ENCODE measurements at regions not wholly inside any gene's neighbourhood (a gene's known extent, or its start where the extent isn't known, plus 50 kb on each side); places are given as distances from the start of the nearest gene placed in this dataset.

DNA sequence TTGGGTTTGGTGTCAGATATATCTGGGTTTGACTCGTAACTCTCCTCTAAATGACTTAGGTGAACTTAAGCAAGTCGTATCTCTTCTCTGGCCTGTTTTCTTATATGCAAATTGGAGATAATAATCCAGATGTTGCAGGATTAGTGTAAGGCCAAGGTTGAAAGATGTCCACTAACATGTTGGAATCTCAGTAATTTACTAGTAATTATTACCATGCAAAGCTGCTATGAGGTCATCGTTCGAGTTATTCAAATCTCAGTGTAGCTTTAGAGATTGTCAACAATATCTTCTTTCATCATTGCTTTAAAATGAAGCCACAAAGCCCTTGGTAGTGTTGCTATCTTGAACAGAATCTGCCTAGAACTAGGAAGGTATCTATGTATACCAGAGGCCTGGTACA lies 437.7 kb upstream of the KLF4 start:
- in situ Hi-C loops (cut with MboI; ENCODE audit: low sequenced_read_pairs): no loop called here

DNA sequence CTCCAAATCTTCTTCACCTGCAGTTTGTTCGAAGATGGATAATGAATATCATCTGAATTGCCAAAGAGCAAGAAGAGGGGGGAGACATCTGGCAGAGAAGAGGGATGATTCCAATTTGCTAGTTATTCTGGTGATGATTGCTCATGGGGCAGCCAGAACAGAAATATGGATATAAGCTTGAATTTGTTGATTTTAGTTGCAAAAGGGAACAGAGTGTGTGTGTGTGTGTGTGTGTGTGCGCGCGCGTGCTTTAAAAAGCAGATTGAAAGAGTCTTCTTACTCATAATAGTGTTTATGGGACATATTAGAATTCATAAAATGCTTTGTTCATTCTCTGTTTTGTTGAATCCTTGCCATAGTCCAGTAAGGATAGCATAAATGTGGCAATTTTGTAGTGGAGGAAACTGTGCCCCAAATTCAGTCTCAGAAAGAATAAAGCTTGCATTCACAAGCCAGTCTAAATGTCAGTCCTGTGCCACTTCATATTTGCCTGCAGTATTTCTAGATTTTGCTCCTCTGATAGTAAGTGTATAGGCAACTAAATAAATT lies 436.3 kb upstream of the KLF4 start:
- in situ Hi-C loops (cut with MboI; ENCODE audit: low sequenced_read_pairs): no loop called here

DNA sequence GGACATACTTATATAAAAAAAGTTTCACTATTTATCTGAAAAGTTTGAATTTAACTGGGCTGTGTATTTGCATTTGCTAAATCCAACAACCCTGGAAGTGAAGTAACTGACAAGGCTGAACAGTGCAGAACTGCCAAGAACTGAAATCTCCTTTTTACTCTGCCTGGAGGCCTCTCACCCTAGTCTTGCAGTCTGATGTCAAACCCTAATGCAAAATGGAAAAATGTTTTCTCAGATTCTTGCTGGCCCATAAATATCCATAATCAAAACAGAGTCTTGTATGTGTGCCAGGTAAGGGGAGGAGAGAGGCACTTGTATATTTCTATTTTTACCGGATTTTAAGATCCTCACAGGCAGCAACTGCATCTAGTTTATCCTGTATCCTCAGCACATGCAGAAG lies 432.7 kb upstream of the KLF4 start:
- in situ Hi-C loops (cut with MboI; ENCODE audit: low sequenced_read_pairs): no loop called here

DNA sequence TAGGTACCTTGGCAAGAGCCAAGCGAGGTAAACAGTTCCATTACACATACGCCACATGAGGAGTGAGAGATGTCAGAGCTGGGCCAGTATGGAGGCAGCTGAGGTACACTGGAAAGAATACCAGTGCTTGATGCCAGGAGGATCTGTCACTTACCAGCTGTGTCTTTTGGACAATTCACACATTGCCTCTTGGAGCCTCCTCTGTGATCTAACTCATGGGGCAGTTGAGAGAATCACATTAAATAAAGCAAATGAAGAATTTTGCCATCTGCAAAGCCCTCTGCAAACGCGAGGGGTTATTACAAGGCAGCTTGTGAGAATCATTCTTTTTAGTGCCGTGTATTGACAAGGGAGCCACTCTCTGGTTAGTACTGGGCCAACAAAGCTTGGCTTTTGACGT lies 429.7 kb upstream of the KLF4 start:
- in situ Hi-C loops (cut with MboI; ENCODE audit: low sequenced_read_pairs): no loop called here

DNA sequence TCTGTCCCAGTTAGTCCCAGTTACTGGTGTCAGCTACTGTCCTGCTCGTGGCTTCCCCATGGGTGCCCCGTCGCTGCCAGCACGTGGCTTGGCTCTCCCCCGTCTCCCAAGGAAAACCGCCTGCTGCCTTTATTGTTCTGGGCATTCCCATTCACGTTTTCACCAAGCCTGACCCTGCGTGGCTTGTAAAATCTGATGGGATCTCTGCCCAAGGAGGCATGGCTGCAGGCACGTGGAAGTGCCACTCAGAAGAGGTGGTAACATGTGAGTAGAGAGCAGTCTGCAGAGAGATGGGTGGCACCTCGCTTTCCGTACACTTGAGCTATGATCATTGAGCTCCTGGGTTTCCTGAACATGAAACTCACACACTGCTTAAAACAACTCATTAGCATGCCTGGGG lies 429.2 kb upstream of the KLF4 start:
- in situ Hi-C loops (cut with MboI; ENCODE audit: low sequenced_read_pairs): no loop called here

DNA sequence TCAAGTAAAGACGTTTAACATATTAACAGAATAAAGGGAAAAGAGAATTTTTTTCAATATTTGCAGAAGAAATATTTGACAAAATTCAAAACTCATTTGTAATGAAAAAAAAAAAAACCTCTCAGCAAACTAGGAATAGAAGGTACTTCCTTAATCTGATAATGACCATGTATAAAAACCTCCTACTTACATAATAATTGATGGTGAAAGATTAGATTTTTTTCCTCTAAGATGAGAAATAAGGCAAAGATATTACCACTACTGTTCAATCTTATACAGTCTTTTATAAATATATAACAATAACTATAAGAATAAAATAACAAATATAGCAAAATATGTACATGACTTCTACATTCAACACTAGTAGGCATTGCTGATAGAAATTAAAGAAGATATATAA lies 424.6 kb upstream of the KLF4 start:
- in situ Hi-C loops (cut with MboI; ENCODE audit: low sequenced_read_pairs): no loop called here

DNA sequence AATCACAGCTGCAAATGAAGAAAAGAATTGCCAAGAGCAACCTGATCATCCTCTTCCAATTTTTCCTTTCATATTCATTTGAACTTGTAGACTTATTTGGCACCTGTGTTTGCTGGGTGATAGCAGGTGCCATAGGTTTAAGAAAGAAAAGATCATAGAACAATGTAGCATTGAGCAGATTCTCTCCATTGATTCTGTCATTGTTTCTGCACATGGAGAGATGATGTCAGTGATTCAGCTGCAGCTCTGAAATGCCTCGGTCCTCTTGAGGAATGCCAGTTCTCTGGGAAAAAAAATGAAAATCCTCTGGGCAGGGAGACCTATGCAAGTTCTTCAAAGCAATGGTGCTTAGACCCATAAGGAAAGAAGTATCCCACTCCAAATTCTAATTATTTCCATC lies 418.1 kb upstream of the KLF4 start:
- in situ Hi-C loops (cut with MboI; ENCODE audit: low sequenced_read_pairs): no loop called here

DNA sequence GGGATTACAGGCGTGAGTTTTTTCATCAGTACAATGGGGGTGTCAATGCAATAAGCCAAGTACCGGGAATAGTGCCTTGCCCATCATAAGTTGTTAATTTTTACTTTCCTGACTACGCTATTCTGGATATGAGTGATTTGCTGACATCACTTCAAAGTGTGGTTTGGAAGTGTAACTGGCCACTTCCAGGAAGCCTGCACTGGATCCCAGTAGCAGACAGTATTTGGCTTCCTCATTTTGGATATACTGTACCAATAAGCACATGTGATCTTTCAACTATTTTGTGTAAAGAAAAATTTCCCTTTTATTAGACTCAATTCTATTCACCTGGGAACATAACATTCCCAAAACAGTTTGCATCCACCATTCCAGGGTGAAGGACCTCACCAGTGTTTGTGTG lies 417.7 kb upstream of the KLF4 start:
- in situ Hi-C loops (cut with MboI; ENCODE audit: low sequenced_read_pairs): no loop called here

DNA sequence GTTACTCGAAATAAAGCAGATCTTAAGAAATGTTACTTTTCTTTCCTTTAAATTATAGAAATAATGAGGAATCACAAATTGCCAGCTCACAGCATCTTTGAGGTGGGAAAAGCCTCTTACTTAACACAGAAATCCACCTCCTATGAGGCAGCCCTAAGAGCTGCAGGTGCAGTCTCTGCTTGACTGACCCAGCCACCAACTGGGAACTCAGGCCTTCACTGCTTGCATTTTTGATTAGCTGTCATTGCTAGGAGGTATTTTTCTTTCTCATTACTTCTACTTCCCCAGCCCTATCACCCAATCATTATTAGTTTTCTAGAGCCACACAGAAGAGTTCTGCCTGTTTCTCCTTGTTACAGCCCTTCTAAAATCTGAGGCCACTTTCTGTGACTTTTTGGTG lies 416.5 kb upstream of the KLF4 start:
- in situ Hi-C loops (cut with MboI; ENCODE audit: low sequenced_read_pairs): no loop called here

DNA sequence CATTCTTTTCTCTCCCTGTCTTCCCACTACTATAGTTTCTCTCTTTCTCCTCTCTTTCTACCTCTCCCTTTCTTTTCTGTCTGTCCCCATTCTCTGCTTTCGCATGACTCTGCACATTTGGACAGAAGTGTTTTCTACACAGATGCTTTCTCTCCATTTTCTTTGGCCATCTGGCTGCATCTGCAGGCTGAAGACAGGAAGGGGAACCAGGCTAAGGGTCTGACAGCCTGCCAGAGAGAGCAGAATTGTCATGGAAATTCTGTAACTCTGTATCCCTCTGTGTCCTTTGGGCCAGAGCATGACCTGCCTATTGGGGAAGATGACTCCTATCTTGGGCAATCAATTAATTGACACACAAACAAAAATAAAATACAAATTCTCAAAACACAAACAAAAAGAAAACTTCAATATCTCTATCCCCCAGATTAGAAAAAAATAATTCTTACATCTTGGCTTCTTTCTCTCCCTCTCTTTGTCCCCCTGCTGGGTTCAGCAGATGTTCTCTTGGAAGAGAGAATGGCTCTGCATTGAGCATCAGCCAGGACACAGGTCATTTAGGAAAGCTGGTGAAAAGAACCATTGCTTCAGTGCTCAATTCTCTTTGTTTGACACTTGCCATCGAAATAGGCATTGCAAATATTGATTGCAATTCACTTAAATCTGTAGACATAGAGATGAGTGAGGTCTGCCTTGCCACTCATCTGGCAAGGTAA lies 415.9 kb upstream of the KLF4 start:
- in situ Hi-C loops (cut with MboI; ENCODE audit: low sequenced_read_pairs): no loop called here

DNA sequence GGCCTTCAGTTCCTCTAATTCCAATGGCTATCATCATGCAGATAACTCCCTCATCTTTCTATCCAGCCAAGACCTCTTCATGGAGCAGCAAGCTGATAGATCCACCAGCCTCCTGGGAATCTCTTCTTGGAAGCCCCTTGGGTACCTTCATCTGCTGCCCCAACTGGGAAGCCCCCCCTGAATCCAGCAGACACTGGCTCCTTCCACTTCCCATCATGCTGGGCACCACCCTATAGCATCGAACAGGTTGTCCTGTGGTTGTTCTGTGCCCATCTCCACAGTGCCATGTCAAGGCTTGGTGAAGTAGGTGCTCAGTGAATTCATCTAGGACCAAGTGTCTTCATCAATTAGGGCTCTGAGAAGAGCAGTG lies 410.4 kb upstream of the KLF4 start:
- in situ Hi-C loops (cut with MboI; ENCODE audit: low sequenced_read_pairs): no loop called here

DNA sequence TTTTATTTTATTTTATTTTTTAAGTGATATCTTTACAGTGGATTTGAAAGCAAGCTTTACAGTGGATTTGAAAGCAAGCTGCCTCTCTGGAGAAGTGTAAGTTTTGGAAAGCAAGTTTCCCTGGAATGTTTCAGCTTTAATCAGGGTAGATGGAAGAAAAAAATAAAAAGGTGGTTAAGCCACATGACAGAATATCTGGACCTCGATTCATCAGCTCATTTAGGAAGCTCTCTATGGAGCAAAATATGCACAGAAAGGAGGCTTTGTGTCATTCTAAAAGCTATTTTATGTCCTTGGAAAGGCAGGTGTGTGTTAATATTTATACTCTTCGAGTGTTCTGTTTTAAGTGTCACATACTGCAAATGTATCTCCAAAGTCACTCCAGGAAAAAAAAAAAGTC lies 409.2 kb upstream of the KLF4 start:
- in situ Hi-C loops (cut with MboI; ENCODE audit: low sequenced_read_pairs): no loop called here

DNA sequence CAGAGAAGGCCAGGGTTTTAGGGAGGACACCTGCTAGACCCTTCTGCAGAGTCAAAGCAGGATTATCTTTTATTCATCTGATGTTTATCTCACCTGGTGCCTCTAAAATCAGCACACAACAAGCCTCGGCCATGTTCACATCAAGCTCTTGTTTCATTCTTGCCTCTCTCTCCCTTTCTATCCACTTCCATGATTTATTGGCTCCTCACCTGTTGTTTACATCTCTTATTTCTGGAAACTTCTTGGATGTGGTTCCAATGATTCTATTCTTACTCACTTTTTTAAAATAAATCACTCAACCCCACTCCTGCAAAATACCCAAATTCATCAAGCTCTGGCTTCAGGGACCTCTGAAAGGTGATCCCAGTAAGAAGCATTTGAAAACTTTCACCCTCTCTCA lies 407.0 kb upstream of the KLF4 start:
- in situ Hi-C loops (cut with MboI; ENCODE audit: low sequenced_read_pairs): no loop called here

DNA sequence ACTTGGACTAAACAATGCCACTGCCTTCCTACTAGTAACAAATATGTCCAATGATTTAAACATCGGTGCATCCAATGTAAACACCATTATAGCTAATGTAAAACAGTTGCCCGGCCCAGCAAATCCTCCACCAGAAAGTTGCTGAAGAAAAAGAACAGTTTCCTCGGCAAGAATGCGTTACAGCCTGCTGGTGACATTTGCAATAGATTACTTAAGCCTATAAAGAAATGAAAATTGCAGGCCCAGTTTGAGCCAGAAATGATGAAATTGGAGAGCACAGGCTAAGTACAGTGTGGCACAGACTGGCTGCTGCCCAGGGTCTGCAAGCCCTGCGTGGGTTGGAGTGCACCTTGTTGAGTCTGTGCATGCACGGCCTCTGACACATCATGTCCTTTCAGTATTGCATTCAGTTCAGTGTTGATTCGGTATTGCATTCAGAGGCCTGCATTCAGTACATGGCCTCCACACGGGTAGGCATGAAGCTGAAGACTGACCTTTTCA lies 406.0 kb upstream of the KLF4 start:
- in situ Hi-C loops (cut with MboI; ENCODE audit: low sequenced_read_pairs): no loop called here

DNA sequence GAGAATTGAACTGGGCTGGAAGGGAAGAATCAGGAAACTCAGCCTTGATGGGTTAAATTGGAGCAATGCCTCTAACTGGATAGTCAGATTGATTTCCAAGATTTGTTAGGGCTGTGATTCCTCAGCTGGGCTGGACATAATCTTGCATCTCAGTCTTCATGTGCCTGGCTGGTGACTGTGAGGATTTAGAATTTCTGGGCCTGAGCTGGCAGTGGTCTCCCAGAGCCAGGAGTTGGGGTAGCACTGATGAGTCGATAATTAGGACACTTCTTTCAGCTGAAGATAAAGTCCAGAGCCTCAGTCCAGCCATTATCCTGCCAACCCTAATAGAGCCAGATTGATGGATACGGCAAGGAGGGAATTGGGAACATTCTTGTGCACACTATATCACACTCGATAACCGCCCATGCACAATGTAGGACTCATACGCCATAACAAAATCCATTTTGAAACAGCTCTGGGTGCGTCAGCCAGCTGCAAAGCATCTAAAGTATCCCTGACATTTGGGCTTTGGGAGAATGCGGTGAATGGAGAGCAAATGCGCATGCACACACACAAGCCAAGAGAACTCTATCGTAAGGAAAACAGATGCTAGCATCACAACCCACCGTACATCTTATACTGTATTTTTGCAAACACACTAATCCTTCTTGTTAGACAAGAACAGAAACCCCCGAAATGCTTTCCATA lies 405.1 kb upstream of the KLF4 start:
- in situ Hi-C loops (cut with MboI; ENCODE audit: low sequenced_read_pairs): no loop called here

DNA sequence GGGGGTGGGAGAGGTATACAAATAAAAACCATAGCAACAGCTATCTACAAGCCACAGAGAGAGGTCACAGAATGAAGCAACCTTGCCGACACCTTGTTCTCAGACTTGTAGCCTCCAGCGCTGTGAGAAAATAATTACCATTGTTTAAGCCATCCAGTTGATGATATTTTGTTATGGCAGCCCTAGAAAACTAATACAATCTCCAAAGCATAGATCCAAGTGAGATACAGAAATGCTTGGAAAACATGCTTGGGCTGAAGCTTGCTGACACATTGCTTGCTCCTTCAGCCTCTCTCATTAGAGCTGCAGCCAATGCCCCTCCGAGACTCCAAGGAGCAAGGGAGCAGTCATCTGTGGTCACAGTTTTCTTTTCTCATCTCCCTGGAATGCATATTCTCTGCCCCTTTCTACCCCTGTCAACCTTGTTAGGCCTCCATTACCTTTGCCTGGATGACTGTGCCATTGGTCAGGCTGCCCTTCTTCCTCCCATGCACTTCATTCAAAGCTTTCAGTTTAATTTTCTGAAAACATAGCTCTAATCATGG lies 401.4 kb upstream of the KLF4 start:
- in situ Hi-C loops (cut with MboI; ENCODE audit: low sequenced_read_pairs): no loop called here

DNA sequence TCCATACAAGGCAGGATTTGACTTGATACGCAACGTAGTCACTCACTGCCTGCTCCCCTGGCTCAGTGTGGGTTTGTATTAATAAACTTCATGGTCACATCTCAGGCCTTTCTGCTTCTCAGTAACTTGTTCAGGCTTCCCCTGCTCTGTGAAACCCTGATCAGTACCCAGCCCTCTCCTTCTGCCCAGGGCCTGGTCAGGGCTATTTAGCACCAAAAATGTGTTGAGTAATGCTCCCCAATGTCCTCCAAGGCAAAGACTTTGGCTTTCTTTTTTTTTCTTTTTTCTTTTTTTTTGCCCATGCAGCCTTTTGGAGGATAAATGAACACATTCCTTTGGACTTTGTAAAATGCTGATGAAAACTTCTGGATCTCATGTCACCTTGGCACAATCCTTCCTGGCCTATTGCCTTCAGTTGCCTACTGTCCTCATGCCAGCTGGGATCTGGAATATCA lies 399.2 kb upstream of the KLF4 start:
- in situ Hi-C loops (cut with MboI; ENCODE audit: low sequenced_read_pairs): no loop called here

DNA sequence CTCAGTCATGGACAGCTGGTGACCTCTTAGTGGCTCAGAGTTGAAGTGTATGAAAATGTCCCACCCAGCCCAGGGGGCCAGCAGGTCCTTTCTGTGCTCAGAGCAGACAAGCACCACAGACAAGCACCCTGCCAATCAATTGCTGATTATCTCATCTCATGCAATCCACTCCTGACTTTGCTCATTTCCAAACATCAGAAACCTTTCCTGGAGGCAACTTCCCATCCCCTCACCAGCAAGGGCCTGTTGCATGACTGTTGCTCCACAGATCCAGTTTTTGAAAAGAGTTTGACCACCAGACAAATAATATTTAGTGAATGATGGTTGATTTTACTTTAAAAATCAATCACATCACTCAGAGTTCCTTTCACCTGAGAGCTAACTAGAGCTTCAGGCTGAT lies 397.3 kb upstream of the KLF4 start:
- in situ Hi-C loops (cut with MboI; ENCODE audit: low sequenced_read_pairs): no loop called here

DNA sequence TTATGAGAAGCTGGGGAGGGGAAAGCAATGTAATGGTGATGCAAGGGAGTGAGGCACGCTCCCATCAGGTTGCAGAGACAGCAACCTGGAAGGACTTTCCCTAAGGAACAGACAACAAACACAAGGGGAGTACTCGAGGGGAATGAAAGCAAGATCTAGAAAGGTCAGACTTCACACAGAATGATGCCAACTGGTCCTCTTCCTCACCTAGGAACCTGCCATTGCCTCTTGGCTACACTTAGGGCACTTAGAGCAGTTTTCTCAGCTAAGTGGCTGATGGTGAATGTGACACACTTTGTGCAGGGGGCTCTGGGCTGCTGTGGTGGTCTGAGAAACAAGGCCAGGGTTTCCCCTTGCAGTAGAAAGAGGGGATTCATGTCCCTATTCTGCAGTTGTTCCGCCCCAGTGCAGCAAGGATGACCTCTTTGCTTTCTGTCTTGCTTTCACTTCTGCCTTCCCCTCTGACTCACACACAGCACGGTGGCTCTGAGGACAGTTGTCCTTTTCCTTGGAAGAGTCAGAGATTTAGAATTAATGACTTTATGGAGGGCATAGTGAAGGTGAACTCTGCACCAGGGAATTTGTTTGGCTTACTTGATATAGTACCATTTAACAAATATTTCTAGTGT lies 394.0 kb upstream of the KLF4 start:
- in situ Hi-C loops (cut with MboI; ENCODE audit: low sequenced_read_pairs): no loop called here

DNA sequence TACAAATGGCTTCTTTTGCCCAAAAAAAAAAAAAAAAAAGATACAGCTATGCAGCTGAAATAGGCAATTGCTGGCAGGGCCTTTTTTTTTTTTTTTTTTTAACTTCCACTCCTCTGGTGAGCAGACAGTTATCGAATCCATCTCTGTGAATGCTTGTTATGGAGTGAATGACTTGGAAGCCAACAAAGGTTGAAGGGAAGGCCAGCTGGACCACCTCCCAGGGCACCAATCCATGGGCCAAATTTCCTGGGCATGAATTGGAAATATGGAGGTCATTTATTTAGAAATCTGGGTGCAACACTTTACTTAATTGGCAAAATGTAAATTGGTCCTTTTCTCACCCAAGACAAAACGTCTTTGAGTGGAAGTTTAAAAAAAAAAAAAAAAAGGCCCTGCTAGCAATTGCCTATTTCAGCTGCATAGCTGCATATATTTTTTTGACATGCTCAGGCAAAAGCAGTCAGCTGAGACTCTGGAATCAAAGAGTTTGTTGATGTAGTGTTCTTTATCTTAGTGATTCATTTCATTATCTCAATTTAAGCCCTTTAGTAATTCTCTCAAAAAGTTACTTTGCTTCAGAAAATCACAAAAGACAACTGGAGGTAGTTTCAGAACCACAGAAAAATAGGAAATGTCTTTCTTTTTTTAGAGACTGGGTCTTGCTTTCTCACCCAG lies 392.2 kb upstream of the KLF4 start:
- in situ Hi-C loops (cut with MboI; ENCODE audit: low sequenced_read_pairs): no loop called here

DNA sequence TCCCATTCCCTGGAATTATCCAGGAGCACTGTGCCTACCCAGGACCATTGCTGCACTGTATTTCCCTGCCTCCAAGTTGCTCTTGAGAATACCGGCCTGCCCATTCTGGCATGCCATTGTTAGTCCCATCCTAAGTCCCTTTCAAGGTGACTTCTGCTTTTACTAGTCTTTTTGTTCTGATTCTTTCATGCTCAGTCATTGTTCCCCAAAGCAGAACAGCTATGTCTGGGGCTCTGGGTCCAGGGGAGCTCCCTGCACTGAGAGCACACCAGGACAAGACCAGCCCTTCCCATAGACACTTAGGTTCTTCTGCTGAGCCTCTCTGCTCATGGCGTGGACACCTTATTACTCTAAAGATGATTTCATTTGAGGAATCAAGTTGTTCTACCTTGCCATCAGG lies 388.9 kb upstream of the KLF4 start:
- in situ Hi-C loops (cut with MboI; ENCODE audit: low sequenced_read_pairs): no loop called here
